Gastroesophageal sphincter (tissue), 3 donors: ENCODE measurements at regions not wholly inside any gene's neighbourhood (a gene's known extent, or its start where the extent isn't known, plus 50 kb on each side); places are given as distances from the start of the nearest gene placed in this dataset.
"Not testable (repeated sequence)": the region's sequence is repeated elsewhere in the genome, so short reads cannot be mapped to it uniquely, and the experiment has no call there.

Experiments
- CTCF ChIP-seq, 4 experiments: fragments of 200-600 bp in 2 of 4; fragments of 450-650 bp in 2 of 4; sonication (generic) in 1 of 4; IDR thresholded peaks; one replicate each; pipeline ENCODE4 v1.5.1; 2017 to 2019; ENCODE audit warnings: antibody characterized with exemption in 4 of 4, mild to moderate bottlenecking in 2 of 4, moderate library complexity in 2 of 4
- EP300 ChIP-seq: sonication (generic); formaldehyde crosslinking; IDR thresholded peaks from one replicate; pipeline ENCODE4 v1.6.1; 2017; ENCODE audit warnings: antibody characterized with exemption, mild to moderate bottlenecking
- POLR2A ChIP-seq, 2 donors: fragments of 450-650 bp; IDR thresholded peaks; one replicate each; pipeline ENCODE4 v1.6.1; 2017; ENCODE audit warnings: antibody characterized with exemption in 2 of 2, mild to moderate bottlenecking in 2 of 2, moderate library complexity in 1 of 2

- not testable (repeated sequence) for TF ChIP-seq POLR2A (IDR thresholded peaks at IDR 0.05); EP300; CTCF (IDR thresholded peaks at IDR 0.05)
Measured at GRCh38 chr2:55793602-55794001, 100.0 kb upstream of the PNPT1 start.
